ENCODE measurements at regions not wholly inside any gene's neighbourhood (a gene's known extent, or its start where the extent isn't known, plus 50 kb on each side); places are given as distances from the start of the nearest gene placed in this dataset.

DNA sequence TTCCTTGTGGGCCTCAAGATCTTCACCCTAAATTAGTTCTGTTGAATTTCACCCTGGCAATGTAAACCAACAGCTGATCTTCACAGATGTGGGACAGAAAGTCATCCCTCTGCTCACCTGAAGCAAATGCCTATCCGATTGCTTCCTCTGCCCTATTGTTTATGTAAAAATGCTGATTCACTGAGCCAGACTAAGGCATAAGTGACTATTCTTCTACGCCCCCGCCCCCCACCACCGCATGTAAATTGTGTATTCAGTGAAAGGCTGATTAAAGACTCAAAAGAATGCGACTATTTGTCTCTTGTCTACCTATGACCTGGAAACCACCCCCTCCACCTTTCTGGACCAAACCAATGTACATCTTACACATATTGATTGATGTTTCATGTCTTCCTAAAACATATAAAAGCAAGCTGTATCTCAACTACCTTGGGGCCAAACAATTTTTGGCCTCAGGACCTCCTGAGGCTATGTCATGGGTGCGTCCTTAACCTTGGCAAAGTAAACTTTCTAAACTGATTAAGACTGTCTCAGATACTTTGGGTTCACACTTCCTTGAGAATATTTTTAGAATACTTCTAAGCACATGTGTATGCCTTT is 129.7 kb upstream of the BOD1 start:
- no peak overlapping the region for H2AK9ac ChIP-seq (replicated peaks; ENCODE audit: low read depth, low read length, poor library complexity)
- no peak overlapping the region for H3K4me2 ChIP-seq (ENCODE audit: low read depth, low read length)
- no peaks in the 10 kb centered on the region for H3K79me1 ChIP-seq (ENCODE audit: low read depth in 1 of 2, low read length in 2 of 2)
- no peaks in the 10 kb centered on the region for H3K36me3 ChIP-seq (ENCODE audit: control insufficient read depth, insufficient read depth, low read length)
- dilution Hi-C loops (cut with HindIII; ENCODE audit: low sequenced_read_pairs, unreplicated experiment): no loop called here
- H2BK15ac ChIP-seq (ENCODE audit: low read depth, low read length): no peak overlapping the region
- ATAC-seq (ENCODE audit: low read depth) (no peak), DNase-seq (peak; percentile 54)
- H2BK5ac ChIP-seq (ENCODE audit: low read depth, low read length, poor library complexity, severe bottlenecking): no peak overlapping the region
- POLR2A ChIA-PET (ENCODE audit: unreplicated experiment): no interaction called here
- H3K9me3 ChIP-seq (ENCODE audit: control insufficient read depth, insufficient read depth, low read length): no peaks in the 10 kb centered on the region
- peaks cover 4% of the 10 kb centered on the region; the same call in 1 of the 2 replicates for H3K9me1 ChIP-seq (ENCODE audit: insufficient read depth, low read length)
- no TSS peak for BruUV-seq (replicated peaks)
- H3K56ac ChIP-seq (ENCODE audit: extremely low read depth, insufficient read depth, low read length): no peak overlapping the region
- no peak overlapping the region for H3K4ac ChIP-seq (ENCODE audit: low read depth, low read length)
- H3K4me1 ChIP-seq (ENCODE audit: control insufficient read depth, insufficient read depth, low read length): peaks cover 3% of the 10 kb centered on the region; the same call in 1 of the 2 replicates
- no peak overlapping the region for H3K23ac ChIP-seq (ENCODE audit: low read depth, low read length)
- no peak overlapping the region for H3K9ac ChIP-seq (ENCODE audit: low read depth, low read length)
- no peak overlapping the region for H3K4me3 ChIP-seq (ENCODE audit: insufficient read depth, low read depth, low read length)
- intact Hi-C loops (cut with micrococcal nuclease): no loop called here
- no CpG with 5 or more reads among the region's 6 CpGs for WGBS, 2 experiments (ENCODE audit: extremely low coverage in 2 of 2, insufficient read length in 1 of 2)
- CTCF ChIA-PET: interaction anchor here (0.9 kb wide), 1 partner anchor 10 kb away, joined by 5 read pairs; no protein-coding TSS in a partner anchor
- H2BK20ac ChIP-seq (ENCODE audit: low read depth, low read length): no peak overlapping the region
- no peak overlapping the region for H4K5ac ChIP-seq (ENCODE audit: low read depth, low read length)
- H3K18ac ChIP-seq (ENCODE audit: low read depth, low read length): peak overlapping the region; percentile 24; the same call in 1 of the 2 replicates
- in situ Hi-C loops (cut with MboI; ENCODE audit: low sequenced_read_pairs): no loop called here
- no peak overlapping the region for H2AK5ac ChIP-seq (ENCODE audit: low read depth, low read length)
- no peak overlapping the region for H3K14ac ChIP-seq (replicated peaks; ENCODE audit: low read depth, low read length)
- H3K27me3 ChIP-seq (ENCODE audit: control insufficient read depth, insufficient read depth, low read length): no peaks in the 10 kb centered on the region; the same call in 1 of the 2 replicates
- H2AFZ ChIP-seq (replicated peaks; ENCODE audit: low read length, poor library complexity): no peak overlapping the region
- TF ChIP-seq FOS (IDR thresholded peaks at IDR 0.05; ENCODE audit: low read depth, low read length) (peak; percentile 24; the same call in 1 of the 2 replicates), RFX5 (IDR thresholded peaks at IDR 0.05; ENCODE audit: low read depth, low read length) (no peak), CHD1 (IDR thresholded peaks at IDR 0.05; ENCODE audit: low read depth, low read length) (no peak), MXI1 (IDR thresholded peaks at IDR 0.05; ENCODE audit: borderline replicate concordance, low read depth, low read length) (no peak), SMC3 (IDR thresholded peaks at IDR 0.05; ENCODE audit: low read depth, low read length) (no peak), RCOR1 (IDR thresholded peaks at IDR 0.05; ENCODE audit: insufficient replicate concordance, low read length) (no peak), CEBPB (IDR thresholded peaks at IDR 0.05; ENCODE audit: low read depth, low read length) (no peak), RAD21 (IDR thresholded peaks at IDR 0.05; ENCODE audit: low read length) (no peak), NFE2L2 (IDR thresholded peaks at IDR 0.05; ENCODE audit: low read depth, low read length) (peak; percentile 66), MAFK (IDR thresholded peaks at IDR 0.05; ENCODE audit: low read depth, low read length) (peak; percentile 39; the same call in 1 of the 2 replicates), BHLHE40 (IDR thresholded peaks at IDR 0.05; ENCODE audit: low read depth, low read length) (no peak), POLR2A (IDR thresholded peaks at IDR 0.05; ENCODE audit: low read depth, low read length) (no peak), MAZ (IDR thresholded peaks at IDR 0.05; ENCODE audit: borderline replicate concordance, low read depth, low read length) (no peak)
- TF ChIP-seq, protein P1, sequence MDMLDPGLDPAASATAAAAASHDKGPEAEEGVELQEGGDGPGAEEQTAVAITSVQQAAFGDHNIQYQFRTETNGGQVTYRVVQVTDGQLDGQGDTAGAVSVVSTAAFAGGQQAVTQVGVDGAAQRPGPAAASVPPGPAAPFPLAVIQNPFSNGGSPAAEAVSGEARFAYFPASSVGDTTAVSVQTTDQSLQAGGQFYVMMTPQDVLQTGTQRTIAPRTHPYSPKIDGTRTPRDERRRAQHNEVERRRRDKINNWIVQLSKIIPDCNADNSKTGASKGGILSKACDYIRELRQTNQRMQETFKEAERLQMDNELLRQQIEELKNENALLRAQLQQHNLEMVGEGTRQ (IDR thresholded peaks at IDR 0.05; ENCODE audit: low read depth, low read length): no peak
- TF ChIP-seq, protein P2, sequence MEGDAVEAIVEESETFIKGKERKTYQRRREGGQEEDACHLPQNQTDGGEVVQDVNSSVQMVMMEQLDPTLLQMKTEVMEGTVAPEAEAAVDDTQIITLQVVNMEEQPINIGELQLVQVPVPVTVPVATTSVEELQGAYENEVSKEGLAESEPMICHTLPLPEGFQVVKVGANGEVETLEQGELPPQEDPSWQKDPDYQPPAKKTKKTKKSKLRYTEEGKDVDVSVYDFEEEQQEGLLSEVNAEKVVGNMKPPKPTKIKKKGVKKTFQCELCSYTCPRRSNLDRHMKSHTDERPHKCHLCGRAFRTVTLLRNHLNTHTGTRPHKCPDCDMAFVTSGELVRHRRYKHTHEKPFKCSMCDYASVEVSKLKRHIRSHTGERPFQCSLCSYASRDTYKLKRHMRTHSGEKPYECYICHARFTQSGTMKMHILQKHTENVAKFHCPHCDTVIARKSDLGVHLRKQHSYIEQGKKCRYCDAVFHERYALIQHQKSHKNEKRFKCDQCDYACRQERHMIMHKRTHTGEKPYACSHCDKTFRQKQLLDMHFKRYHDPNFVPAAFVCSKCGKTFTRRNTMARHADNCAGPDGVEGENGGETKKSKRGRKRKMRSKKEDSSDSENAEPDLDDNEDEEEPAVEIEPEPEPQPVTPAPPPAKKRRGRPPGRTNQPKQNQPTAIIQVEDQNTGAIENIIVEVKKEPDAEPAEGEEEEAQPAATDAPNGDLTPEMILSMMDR (conservative IDR thresholded peaks at IDR 0.05; ENCODE audit: low read depth, low read length): no peak
- TF ChIP-seq, protein P3, sequence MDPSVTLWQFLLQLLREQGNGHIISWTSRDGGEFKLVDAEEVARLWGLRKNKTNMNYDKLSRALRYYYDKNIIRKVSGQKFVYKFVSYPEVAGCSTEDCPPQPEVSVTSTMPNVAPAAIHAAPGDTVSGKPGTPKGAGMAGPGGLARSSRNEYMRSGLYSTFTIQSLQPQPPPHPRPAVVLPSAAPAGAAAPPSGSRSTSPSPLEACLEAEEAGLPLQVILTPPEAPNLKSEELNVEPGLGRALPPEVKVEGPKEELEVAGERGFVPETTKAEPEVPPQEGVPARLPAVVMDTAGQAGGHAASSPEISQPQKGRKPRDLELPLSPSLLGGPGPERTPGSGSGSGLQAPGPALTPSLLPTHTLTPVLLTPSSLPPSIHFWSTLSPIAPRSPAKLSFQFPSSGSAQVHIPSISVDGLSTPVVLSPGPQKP (IDR thresholded peaks at IDR 0.05; ENCODE audit: borderline replicate concordance, low read depth, low read length): no peak
- no peaks in the 10 kb centered on the region for H4K20me1 ChIP-seq (ENCODE audit: insufficient read depth, low read length)
- no peak overlapping the region for H2BK120ac ChIP-seq (ENCODE audit: low read depth, low read length)
- no peak overlapping the region for H4K91ac ChIP-seq (ENCODE audit: insufficient read depth, low read depth, low read length)
- H4K8ac ChIP-seq (ENCODE audit: low read depth in 2 of 2, low read length in 2 of 2): 0 out of 4 replicates have a peak overlapping the region, but pooled peaks of 1 of the 2 experiments have one; percentile 34
- no peak overlapping the region for H3K27ac ChIP-seq (ENCODE audit: insufficient read depth, low read length)
